ENCODE measurements at regions not wholly inside any gene's neighbourhood (a gene's known extent, or its start where the extent isn't known, plus 50 kb on each side); places are given as distances from the start of the nearest gene placed in this dataset.

GRCh38 chr9:7542126-7542525 is 257.5 kb downstream of the DMAC1 start:
- DNase-seq (ENCODE audit: low read depth) = no peak
- TF ChIP-seq CTCF (IDR thresholded peaks at IDR 0.05; ENCODE audit: insufficient read depth, low read depth, low read length) = no peak
- H3K4me3 ChIP-seq (ENCODE audit: low read depth, low read length) = no peak overlapping the region

- no peak overlapping the region for H3K4me3 ChIP-seq (ENCODE audit: low read depth, low read length)
- peak; percentile 69 for DNase-seq (ENCODE audit: low read depth)
- peak; percentile 82 for TF ChIP-seq CTCF (IDR thresholded peaks at IDR 0.05; ENCODE audit: insufficient read depth, low read depth, low read length)
Measured at GRCh38 chr9:7536310-7536939, 263.2 kb downstream of the DMAC1 start.

- TF ChIP-seq CTCF (IDR thresholded peaks at IDR 0.05; ENCODE audit: insufficient read depth, low read depth, low read length) = no peak
- no peak overlapping the region for H3K4me3 ChIP-seq (ENCODE audit: low read depth, low read length)
- no peak for DNase-seq (ENCODE audit: low read depth)
Measured at GRCh38 chr9:7534211-7534935, 265.2 kb downstream of the DMAC1 start.

- no peak for DNase-seq (ENCODE audit: low read depth)
- TF ChIP-seq CTCF (IDR thresholded peaks at IDR 0.05; ENCODE audit: insufficient read depth, low read depth, low read length) = no peak
- no peak overlapping the region for H3K4me3 ChIP-seq (ENCODE audit: low read depth, low read length)
Measured at GRCh38 chr9:7533376-7534090, 266.0 kb downstream of the DMAC1 start.

- H3K4me3 ChIP-seq (ENCODE audit: low read depth, low read length) = no peak overlapping the region
- no peak for TF ChIP-seq CTCF (IDR thresholded peaks at IDR 0.05; ENCODE audit: insufficient read depth, low read depth, low read length)
- DNase-seq (ENCODE audit: low read depth) = no peak
Measured at GRCh38 chr9:7523426-7524043, 276.0 kb downstream of the DMAC1 start.

GRCh38 chr9:7520396-7520795 is 279.2 kb downstream of the DMAC1 start:
- no peak for TF ChIP-seq CTCF (IDR thresholded peaks at IDR 0.05; ENCODE audit: insufficient read depth, low read depth, low read length)
- H3K4me3 ChIP-seq (ENCODE audit: low read depth, low read length) = no peak overlapping the region
- no peak for DNase-seq (ENCODE audit: low read depth)
